OCI-LY1 (cell line): ENCODE measurements at regions not wholly inside any gene's neighbourhood (a gene's known extent, or its start where the extent isn't known, plus 50 kb on each side); places are given as distances from the start of the nearest gene placed in this dataset.

ENCODE experiments used
- EZH2 ChIP-seq: fragments of 200-600 bp; sonication (generic), shearing (Covaris generic); IDR thresholded peaks from 2 replicates; pipeline ENCODE4 v1.8.0; 2017; ENCODE audit warnings: borderline replicate concordance, mixed run types, mild to moderate bottlenecking, antibody characterized with exemption, low read length, moderate library complexity, mixed read lengths
- TF ChIP-seq, protein P1 (sequence below): fragments of 200-600 bp; sonication (generic), shearing (Covaris generic); IDR thresholded peaks from 2 replicates; pipeline ENCODE4 v1.5.1; 2017; ENCODE audit warnings: mild to moderate bottlenecking, antibody characterized with exemption, low read length, moderate library complexity, mixed read lengths

DNA sequence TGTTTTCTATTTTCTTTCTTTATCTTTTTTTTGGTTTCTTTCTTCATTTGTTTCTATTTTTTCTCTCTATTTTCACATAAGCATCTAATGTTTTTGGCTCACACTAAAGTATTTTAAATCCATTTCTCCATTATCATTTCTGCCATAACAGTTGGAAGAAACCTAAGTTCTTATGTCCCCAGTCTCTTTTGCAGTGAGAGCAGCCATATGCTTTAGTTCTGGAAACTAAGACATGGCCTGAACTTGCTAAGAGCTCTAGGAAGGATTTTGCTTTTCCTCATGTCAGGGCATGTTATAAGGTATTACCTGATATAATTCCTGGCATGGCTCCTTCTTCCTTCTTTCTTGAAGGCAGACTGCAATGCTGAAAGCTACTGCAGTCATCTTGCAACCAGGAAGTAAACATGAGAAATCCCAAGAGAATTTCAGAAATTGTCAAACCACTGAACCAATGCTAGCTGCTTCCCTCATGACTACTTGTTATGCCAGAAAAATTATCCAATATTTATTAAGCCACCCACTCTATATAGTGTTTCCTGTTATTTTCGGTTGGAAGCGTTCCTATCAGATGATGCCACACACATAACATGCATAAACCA, 171.1 kb downstream of the TAF11L14 start:
- TF ChIP-seq, protein P1, sequence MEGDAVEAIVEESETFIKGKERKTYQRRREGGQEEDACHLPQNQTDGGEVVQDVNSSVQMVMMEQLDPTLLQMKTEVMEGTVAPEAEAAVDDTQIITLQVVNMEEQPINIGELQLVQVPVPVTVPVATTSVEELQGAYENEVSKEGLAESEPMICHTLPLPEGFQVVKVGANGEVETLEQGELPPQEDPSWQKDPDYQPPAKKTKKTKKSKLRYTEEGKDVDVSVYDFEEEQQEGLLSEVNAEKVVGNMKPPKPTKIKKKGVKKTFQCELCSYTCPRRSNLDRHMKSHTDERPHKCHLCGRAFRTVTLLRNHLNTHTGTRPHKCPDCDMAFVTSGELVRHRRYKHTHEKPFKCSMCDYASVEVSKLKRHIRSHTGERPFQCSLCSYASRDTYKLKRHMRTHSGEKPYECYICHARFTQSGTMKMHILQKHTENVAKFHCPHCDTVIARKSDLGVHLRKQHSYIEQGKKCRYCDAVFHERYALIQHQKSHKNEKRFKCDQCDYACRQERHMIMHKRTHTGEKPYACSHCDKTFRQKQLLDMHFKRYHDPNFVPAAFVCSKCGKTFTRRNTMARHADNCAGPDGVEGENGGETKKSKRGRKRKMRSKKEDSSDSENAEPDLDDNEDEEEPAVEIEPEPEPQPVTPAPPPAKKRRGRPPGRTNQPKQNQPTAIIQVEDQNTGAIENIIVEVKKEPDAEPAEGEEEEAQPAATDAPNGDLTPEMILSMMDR: no peak
- TF ChIP-seq EZH2: no peak
